Endothelial cell of umbilical vein (primary cell): ENCODE measurements at regions not wholly inside any gene's neighbourhood (a gene's known extent, or its start where the extent isn't known, plus 50 kb on each side); places are given as distances from the start of the nearest gene placed in this dataset.

Experiments used
- BruUV-seq: library from RNA; stranded (reverse); fragments of 400-500 nt; replicated peaks from 2 replicates; lab custom pipeline; 2021; lab: Mats Ljungman, UMichigan
- CTCF ChIA-PET: fragments of 300-600, 350-600 bp; sonication (Branson Sonifier 250); formaldehyde crosslinking; loops from one replicate; lab custom pipeline; 2021; ENCODE audit warnings: antibody characterized with exemption, inconsistent platforms; lab: Charles Lee
- POLR2A ChIA-PET: fragments of 300-600, 350-600 bp; sonication (Branson Sonifier 250); formaldehyde crosslinking; loops from one replicate; lab custom pipeline; 2021; ENCODE audit warnings: antibody characterized with exemption, inconsistent platforms; lab: Charles Lee
- DNase-seq: peaks from one replicate; pipeline ENCODE4 v3.0.0-alpha.2; 2011; ENCODE audit warnings: low read depth, low spot score
- FAIRE-seq: peaks from 2 replicates; lab custom pipeline; 2011; peaks lifted over from hg19 to GRCh38; lab: Jason Lieb, UNC
- H2AFZ ChIP-seq: 2 replicates; pipeline ENCODE4 v1.6.0; 2012; ENCODE audit warnings: low read depth, low read length, control low read depth, inconsistent platforms
- H3K27ac ChIP-seq: 2 replicates; pipeline ENCODE4 v1.5.1; 2011; ENCODE audit warnings: low read depth, mild to moderate bottlenecking, control low read depth, low read length, moderate library complexity; ENCODE audit not compliant: insufficient read depth
- H3K27me3 ChIP-seq, 2 experiments: 2 replicates each; pipeline versions ENCODE4 v1.6.0 to v1.6.1; 2011; ENCODE audit warnings: low read length in 2 of 2, mixed read lengths in 1 of 2; ENCODE audit not compliant: control insufficient read depth in 2 of 2, insufficient read depth in 2 of 2
- H3K36me3 ChIP-seq, 2 experiments: 2 replicates in 1 of 2; 3 replicates in 1 of 2; pipeline ENCODE4 v1.5.1; 2011; ENCODE audit warnings: low read length in 2 of 2, mild to moderate bottlenecking in 1 of 2, moderate library complexity in 1 of 2; ENCODE audit not compliant: control insufficient read depth in 2 of 2, insufficient read depth in 2 of 2; ENCODE audit errors: extremely low read depth in 1 of 2
- H3K4me1 ChIP-seq: 3 replicates; pipeline ENCODE4 v1.5.1; 2011; ENCODE audit warnings: mild to moderate bottlenecking, low read length; ENCODE audit not compliant: control insufficient read depth, insufficient read depth; ENCODE audit errors: extremely low read depth
- H3K4me2 ChIP-seq: 2 replicates; pipeline ENCODE4 v1.6.1; 2011; ENCODE audit warnings: low read length, control low read depth, mixed read lengths; ENCODE audit not compliant: insufficient read depth
- H3K4me3 ChIP-seq, 3 experiments: fragments of 200-600 bp in 1 of 3; sonication (generic), shearing (Covaris generic) in 1 of 3; replicated peaks in 1 of 3; 2 replicates each; pipeline ENCODE4 v1.5.1; 2011 to 2016; ENCODE audit warnings: control low read depth in 3 of 3, low read length in 3 of 3, mild to moderate bottlenecking in 2 of 3, inconsistent platforms in 1 of 3, low read depth in 1 of 3, moderate library complexity in 1 of 3; ENCODE audit not compliant: insufficient read depth in 1 of 3
- H3K79me2 ChIP-seq: 2 replicates; pipeline ENCODE4 v1.6.0; 2012; ENCODE audit warnings: low read length, inconsistent platforms; ENCODE audit not compliant: control insufficient read depth, insufficient read depth
- H3K9ac ChIP-seq: replicated peaks from 2 replicates; pipeline ENCODE3; 2011; ENCODE audit warnings: low read length, control low read depth; ENCODE audit not compliant: insufficient read depth; ENCODE audit errors: extremely low read depth
- H3K9me1 ChIP-seq: replicated peaks from 3 replicates; pipeline ENCODE4 v1.6.0; 2011; ENCODE audit warnings: mild to moderate bottlenecking, low read length; ENCODE audit not compliant: control insufficient read depth, insufficient read depth; ENCODE audit errors: extremely low read depth
- H3K9me3 ChIP-seq: replicated peaks from 2 replicates; pipeline ENCODE4 v1.5.1; 2012; ENCODE audit warnings: low read length, inconsistent platforms; ENCODE audit not compliant: control insufficient read depth, insufficient read depth
- H4K20me1 ChIP-seq: replicated peaks from 2 replicates; pipeline ENCODE3; 2011; ENCODE audit warnings: mild to moderate bottlenecking, low read length; ENCODE audit not compliant: control insufficient read depth, insufficient read depth; ENCODE audit errors: extremely low read depth
- EZH2 ChIP-seq: IDR thresholded peaks from 2 replicates; pipeline ENCODE4 v1.6.1; 2012; ENCODE audit warnings: borderline replicate concordance, low read depth, mild to moderate bottlenecking, moderate library complexity, low read length, inconsistent platforms; ENCODE audit not compliant: severe bottlenecking
- FOS ChIP-seq: IDR thresholded peaks from 2 replicates; pipeline ENCODE4 v1.6.1; 2011; ENCODE audit warnings: mild to moderate bottlenecking, low read length, moderate library complexity, borderline replicate concordance; ENCODE audit not compliant: insufficient read depth
- GATA2 ChIP-seq: IDR thresholded peaks from 2 replicates; pipeline ENCODE4 v1.7.0; 2011; ENCODE audit warnings: low read depth, mild to moderate bottlenecking, moderate library complexity, mixed read lengths, low read length; ENCODE audit not compliant: insufficient read length, insufficient read depth
- JUN ChIP-seq: IDR thresholded peaks from 2 replicates; pipeline ENCODE4 v1.6.1; 2011; ENCODE audit warnings: borderline replicate concordance, low read depth; ENCODE audit not compliant: insufficient read length, insufficient read depth
- MYC ChIP-seq: IDR thresholded peaks from one replicate; pipeline ENCODE4 v1.6.1; 2011; ENCODE audit warnings: mild to moderate bottlenecking, low read depth, low read length
- POLR2A ChIP-seq: IDR thresholded peaks from 2 replicates; pipeline ENCODE4 v1.6.1; 2012; ENCODE audit warnings: low read depth, mild to moderate bottlenecking, control low read depth, low read length
- POLR2AphosphoS5 ChIP-seq: IDR thresholded peaks from 2 replicates; pipeline ENCODE4 v1.6.1; 2012; ENCODE audit warnings: low read depth, mild to moderate bottlenecking, control low read depth, low read length, moderate library complexity; ENCODE audit not compliant: insufficient read depth
- dilution Hi-C: fragments of 300-500 bp; cut with MboI; formaldehyde crosslinking; loops from one replicate; pipeline ENCODE4 v1.15.0; 2019; ENCODE audit warnings: low sequenced_read_pairs; ENCODE audit not compliant: extremely low pct_ligation_motif_present
- intact Hi-C: fragments of 100-400 bp; cut with micrococcal nuclease; formaldehyde crosslinking; loops from one replicate; pipeline ENCODE4 v1.10.0; 2022
- TF ChIP-seq, protein P1 (sequence below): IDR thresholded peaks from 2 replicates; pipeline ENCODE4 v1.6.1; 2011; ENCODE audit not compliant: insufficient read depth, insufficient read length
- TF ChIP-seq, protein P2 (sequence below), 2 donors: IDR thresholded peaks; 1 replicate in 1 of 2; 2 replicates in 1 of 2; pipeline ENCODE4 v1.5.1; 2011; ENCODE audit warnings: low read length in 2 of 2, mild to moderate bottlenecking in 2 of 2, moderate library complexity in 2 of 2, control low read depth in 1 of 2, inconsistent platforms in 1 of 2, low read depth in 1 of 2; ENCODE audit not compliant: insufficient read depth in 1 of 2; ENCODE audit errors: extremely low read depth in 1 of 2

DNA sequence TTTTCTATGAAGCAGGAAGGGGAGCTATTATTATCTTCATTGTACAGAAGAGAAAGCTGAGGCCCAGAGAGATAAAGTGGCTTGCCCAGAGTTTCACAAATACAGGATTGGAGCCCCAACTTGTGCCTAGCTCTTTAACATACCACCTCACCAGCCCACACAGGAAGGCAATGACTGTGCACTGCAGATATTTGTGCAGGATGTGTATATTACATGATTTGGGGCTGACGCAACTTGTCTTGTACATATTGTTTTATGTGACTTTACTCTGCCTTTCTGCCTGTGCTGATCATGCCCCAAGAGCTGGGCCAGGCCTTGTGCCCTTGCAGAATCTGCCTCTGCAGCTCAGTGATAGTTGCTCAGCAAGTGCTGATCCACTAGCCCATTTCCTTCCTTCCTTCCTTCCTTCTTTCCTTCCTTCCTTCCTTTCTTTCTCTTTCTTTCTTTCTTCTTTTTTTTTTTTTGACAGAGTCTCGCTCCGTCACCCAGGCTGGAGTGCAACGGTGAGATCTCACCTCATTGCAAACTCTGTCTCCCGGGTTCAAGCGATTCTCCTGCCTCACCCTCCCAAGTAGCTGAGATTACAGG is 106.6 kb upstream of the TBCA start:
- H3K27ac ChIP-seq = peak overlapping the region; percentile 71
- peaks cover 23% of the 10 kb centered on the region for H3K4me1 ChIP-seq
- POLR2A ChIA-PET = no interaction called here
- no peaks in the 10 kb centered on the region for H3K9me3 ChIP-seq
- H4K20me1 ChIP-seq = no peaks in the 10 kb centered on the region
- FAIRE-seq = peak; percentile 88
- dilution Hi-C loops = no loop called here
- TF ChIP-seq POLR2AphosphoS5 = peak; percentile 57
- no peak for TF ChIP-seq POLR2A
- TF ChIP-seq, protein P1, sequence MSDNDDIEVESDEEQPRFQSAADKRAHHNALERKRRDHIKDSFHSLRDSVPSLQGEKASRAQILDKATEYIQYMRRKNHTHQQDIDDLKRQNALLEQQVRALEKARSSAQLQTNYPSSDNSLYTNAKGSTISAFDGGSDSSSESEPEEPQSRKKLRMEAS = no peak
- no peak for TF ChIP-seq EZH2
- peak; percentile 69 for TF ChIP-seq JUN
- peak; percentile 78 for TF ChIP-seq FOS
- TF ChIP-seq, protein P2, sequence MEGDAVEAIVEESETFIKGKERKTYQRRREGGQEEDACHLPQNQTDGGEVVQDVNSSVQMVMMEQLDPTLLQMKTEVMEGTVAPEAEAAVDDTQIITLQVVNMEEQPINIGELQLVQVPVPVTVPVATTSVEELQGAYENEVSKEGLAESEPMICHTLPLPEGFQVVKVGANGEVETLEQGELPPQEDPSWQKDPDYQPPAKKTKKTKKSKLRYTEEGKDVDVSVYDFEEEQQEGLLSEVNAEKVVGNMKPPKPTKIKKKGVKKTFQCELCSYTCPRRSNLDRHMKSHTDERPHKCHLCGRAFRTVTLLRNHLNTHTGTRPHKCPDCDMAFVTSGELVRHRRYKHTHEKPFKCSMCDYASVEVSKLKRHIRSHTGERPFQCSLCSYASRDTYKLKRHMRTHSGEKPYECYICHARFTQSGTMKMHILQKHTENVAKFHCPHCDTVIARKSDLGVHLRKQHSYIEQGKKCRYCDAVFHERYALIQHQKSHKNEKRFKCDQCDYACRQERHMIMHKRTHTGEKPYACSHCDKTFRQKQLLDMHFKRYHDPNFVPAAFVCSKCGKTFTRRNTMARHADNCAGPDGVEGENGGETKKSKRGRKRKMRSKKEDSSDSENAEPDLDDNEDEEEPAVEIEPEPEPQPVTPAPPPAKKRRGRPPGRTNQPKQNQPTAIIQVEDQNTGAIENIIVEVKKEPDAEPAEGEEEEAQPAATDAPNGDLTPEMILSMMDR (IDR thresholded peaks at IDR 0.05; ENCODE audit: extremely low read depth in 1 of 2, insufficient read depth in 1 of 2, low read depth in 1 of 2, low read length in 2 of 2) = no peak
- no peak for TF ChIP-seq MYC
- TF ChIP-seq GATA2 = peak; percentile 47
- peak overlapping the region; percentile 1 for H3K4me2 ChIP-seq
- no peaks in the 10 kb centered on the region for H3K79me2 ChIP-seq
- BruUV-seq = no TSS peak
- no peak overlapping the region for H3K9ac ChIP-seq
- no peak overlapping the region for H3K4me3 ChIP-seq
- H3K9me1 ChIP-seq = no peaks in the 10 kb centered on the region
- H3K27me3 ChIP-seq = no peaks in the 10 kb centered on the region
- no peak overlapping the region for H2AFZ ChIP-seq
- DNase-seq = peak; percentile 68
- intact Hi-C loops = loop anchor here (1.0 kb wide), 1 partner anchor 11 kb away; no protein-coding TSS in a partner anchor
- CTCF ChIA-PET = interaction anchor here (0.7 to 1.2 kb wide), 2 partner anchors 9 to 14 kb away, joined by 3 to 4 read pairs; no protein-coding TSS in a partner anchor
- no peaks in the 10 kb centered on the region for H3K36me3 ChIP-seq
